Activated B cell treated with CpG ODN at 0.5 μM for 24 hours (primary cell): ENCODE measurements at regions not wholly inside any gene's neighbourhood (a gene's known extent, or its start where the extent isn't known, plus 50 kb on each side); places are given as distances from the start of the nearest gene placed in this dataset.

Experiments
- ATAC-seq: fragments of 200-7000 bp; cut with Tn5 transposase; one replicate; pipeline ENCODE4 v1.10.0; 2021; ENCODE audit warnings: low read depth, mild to moderate bottlenecking, moderate library complexity
- CTCF ChIA-PET: fragments of 350-600 bp; sonication (Branson Sonifier 250); formaldehyde crosslinking; loops from one replicate; lab custom pipeline; 2021; ENCODE audit warnings: antibody characterized with exemption; lab: Charles Lee
- POLR2A ChIA-PET: fragments of 350-600 bp; sonication (Branson Sonifier 250); formaldehyde crosslinking; loops from one replicate; lab custom pipeline; 2021; ENCODE audit warnings: antibody characterized with exemption; lab: Charles Lee
- DNase-seq: peaks from one replicate; pipeline ENCODE4 v3.0.0; 2022
- H3K27ac Mint-ChIP-seq: one replicate; pipeline ENCODE4 v1.8.0; 2020; ENCODE audit warnings: mixed read lengths
- H3K27me3 Mint-ChIP-seq: one replicate; pipeline ENCODE4 v1.8.0; 2021; ENCODE audit warnings: mixed read lengths
- H3K36me3 Mint-ChIP-seq: one replicate; pipeline ENCODE4 v1.8.0; 2021; ENCODE audit warnings: low read depth, mixed read lengths
- H3K4me1 Mint-ChIP-seq: one replicate; pipeline ENCODE4 v1.8.0; 2021; ENCODE audit warnings: mixed read lengths
- H3K4me3 Mint-ChIP-seq: one replicate; pipeline ENCODE4 v1.8.0; 2020; ENCODE audit warnings: mild to moderate bottlenecking, mixed read lengths
- H3K9me3 Mint-ChIP-seq: one replicate; pipeline ENCODE4 v1.8.0; 2020; ENCODE audit warnings: mixed read lengths
- CTCF ChIP-seq: fragments of 200-600 bp; IDR thresholded peaks from one replicate; pipeline ENCODE4 v1.8.0; 2022; ENCODE audit warnings: antibody characterized with exemption, mild to moderate bottlenecking
- intact Hi-C: fragments of 100-400 bp; cut with micrococcal nuclease; formaldehyde crosslinking; loops from one replicate; pipeline ENCODE4 v1.15.1; 2024

GRCh38 chr16:6926762-6927161 lies 405.9 kb upstream of the RBFOX1 start:
- POLR2A ChIA-PET, result no interaction called here
- no peak for ATAC-seq
- CTCF ChIA-PET, result no interaction called here

GRCh38 chr16:6926341-6926740 lies 406.3 kb upstream of the RBFOX1 start:
- Mint-ChIP-seq H3K36me3 (no peaks in the 10 kb centered on the region), H3K4me1 (no peaks in the 10 kb centered on the region), H3K9me3 (peaks cover 2% of the 10 kb centered on the region), H3K4me3 (no peak overlapping the region), H3K27me3 (no peaks in the 10 kb centered on the region), H3K27ac (no peak overlapping the region)
- intact Hi-C loops, result no loop called here
- ATAC-seq (no peak), DNase-seq (no peak)
- ChIA-PET POLR2A (no interaction called here), CTCF (no interaction called here)
- no peak for TF ChIP-seq CTCF

More at GRCh38 chr16:6926762-6927161, 405.9 kb upstream of the RBFOX1 start:
- Mint-ChIP-seq H3K9me3 (peaks cover 4% of the 10 kb centered on the region), H3K27ac (no peak overlapping the region), H3K4me1 (no peaks in the 10 kb centered on the region), H3K27me3 (no peaks in the 10 kb centered on the region), H3K36me3 (no peaks in the 10 kb centered on the region), H3K4me3 (no peak overlapping the region)
- no peak for DNase-seq
- TF ChIP-seq CTCF, result no peak
- intact Hi-C loops, result no loop called here

GRCh38 chr16:6918646-6919045 lies 414.0 kb upstream of the RBFOX1 start:
- ATAC-seq (no peak), DNase-seq (no peak)
- no peak overlapping the region for H3K4me3 Mint-ChIP-seq
- no peak for TF ChIP-seq CTCF
- H3K27me3 Mint-ChIP-seq, result no peaks in the 10 kb centered on the region
- no peak overlapping the region for H3K27ac Mint-ChIP-seq
- peaks cover 3% of the 10 kb centered on the region for H3K9me3 Mint-ChIP-seq
- ChIA-PET CTCF (no interaction called here), POLR2A (no interaction called here)
- intact Hi-C loops, result no loop called here
- H3K4me1 Mint-ChIP-seq, result no peaks in the 10 kb centered on the region
- no peaks in the 10 kb centered on the region for H3K36me3 Mint-ChIP-seq

DNA sequence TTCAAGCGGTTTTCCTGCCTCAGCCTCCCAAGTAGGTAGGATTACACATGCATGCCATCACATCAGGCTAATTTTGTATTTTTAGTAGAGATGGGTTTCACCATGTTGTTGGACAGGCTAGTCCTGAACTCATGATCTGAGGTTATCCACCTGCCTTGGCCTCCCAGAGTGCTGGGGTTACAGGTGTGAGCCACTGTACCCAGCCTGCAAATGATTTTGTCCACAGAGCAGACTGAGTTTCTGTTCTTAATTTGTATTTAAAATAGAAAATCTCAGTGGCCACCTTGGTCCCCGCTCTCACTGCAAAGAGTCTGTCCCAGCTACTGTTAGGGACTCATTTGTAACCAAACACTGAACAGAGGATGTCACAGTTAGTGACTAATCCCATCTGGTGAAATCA lies 415.7 kb upstream of the RBFOX1 start:
- Mint-ChIP-seq H3K27me3 (no peaks in the 10 kb centered on the region), H3K9me3 (peaks cover 3% of the 10 kb centered on the region), H3K4me1 (no peaks in the 10 kb centered on the region), H3K4me3 (no peak overlapping the region), H3K36me3 (no peaks in the 10 kb centered on the region), H3K27ac (no peak overlapping the region)
- no peak for TF ChIP-seq CTCF
- intact Hi-C loops, result no loop called here
- DNase-seq (no peak), ATAC-seq (no peak)
- ChIA-PET CTCF (no interaction called here), POLR2A (no interaction called here)

- H3K9me3 Mint-ChIP-seq, result peaks cover 8% of the 10 kb centered on the region
- no peak for ATAC-seq
- no peak overlapping the region for H3K4me3 Mint-ChIP-seq
- ChIA-PET POLR2A (no interaction called here), CTCF (no interaction called here)
- no peaks in the 10 kb centered on the region for H3K36me3 Mint-ChIP-seq
- DNase-seq, result no peak
- TF ChIP-seq CTCF, result no peak
- no peak overlapping the region for H3K27ac Mint-ChIP-seq
- no peaks in the 10 kb centered on the region for H3K4me1 Mint-ChIP-seq
- no peaks in the 10 kb centered on the region for H3K27me3 Mint-ChIP-seq
- intact Hi-C loops, result no loop called here
These were observed 419.1 kb upstream of the RBFOX1 start for GRCh38 chr16:6913566-6913965.
